ENCODE measurements at regions not wholly inside any gene's neighbourhood (a gene's known extent, or its start where the extent isn't known, plus 50 kb on each side); places are given as distances from the start of the nearest gene placed in this dataset.

DNA sequence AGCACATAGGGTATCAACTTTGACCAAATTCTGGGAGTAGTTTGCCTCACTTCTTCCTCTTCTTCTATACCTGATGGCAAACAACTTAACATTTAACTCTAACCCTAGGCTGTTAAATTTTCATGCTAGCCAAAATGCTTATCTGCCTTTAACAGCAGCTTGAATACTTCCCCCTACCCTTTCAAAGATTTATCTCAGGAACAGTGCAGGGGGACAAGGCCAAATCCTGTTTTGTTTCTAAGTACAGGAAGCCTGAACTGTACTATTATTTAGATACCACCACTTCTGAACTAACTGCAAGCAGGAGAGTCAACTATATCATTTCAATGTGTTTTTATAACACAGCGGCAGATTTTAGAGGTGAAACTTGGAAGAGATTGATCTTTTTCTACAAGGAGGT, 104.0 kb upstream of the CNTN6 start:
- H3K4me2 ChIP-seq, result no peak overlapping the region
- no peak overlapping the region for H3K4me3 ChIP-seq (ENCODE audit: low read depth in 2 of 2, low read length in 1 of 2)
- H3K9me2 ChIP-seq, result no peaks in the 10 kb centered on the region
- H4K20me1 ChIP-seq (ENCODE audit: insufficient read depth), result no peaks in the 10 kb centered on the region
- no peaks in the 10 kb centered on the region for H3K9me3 ChIP-seq
- no peaks in the 10 kb centered on the region for H3F3A ChIP-seq (replicated peaks; ENCODE audit: insufficient read depth)
- TF ChIP-seq MEF2A (IDR thresholded peaks at IDR 0.05; ENCODE audit: borderline replicate concordance, low read depth) (no peak), JUND (IDR thresholded peaks at IDR 0.05) (no peak), TAF1 (IDR thresholded peaks at IDR 0.05; ENCODE audit: borderline replicate concordance, low read depth, low read length) (no peak), EZH2phosphoT487 (IDR thresholded peaks at IDR 0.05; ENCODE audit: borderline replicate concordance, low read depth) (no peak)
- TF ChIP-seq, protein P1, sequence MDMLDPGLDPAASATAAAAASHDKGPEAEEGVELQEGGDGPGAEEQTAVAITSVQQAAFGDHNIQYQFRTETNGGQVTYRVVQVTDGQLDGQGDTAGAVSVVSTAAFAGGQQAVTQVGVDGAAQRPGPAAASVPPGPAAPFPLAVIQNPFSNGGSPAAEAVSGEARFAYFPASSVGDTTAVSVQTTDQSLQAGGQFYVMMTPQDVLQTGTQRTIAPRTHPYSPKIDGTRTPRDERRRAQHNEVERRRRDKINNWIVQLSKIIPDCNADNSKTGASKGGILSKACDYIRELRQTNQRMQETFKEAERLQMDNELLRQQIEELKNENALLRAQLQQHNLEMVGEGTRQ (IDR thresholded peaks at IDR 0.05; ENCODE audit: borderline replicate concordance, low read depth, low read length), result no peak
- CTCF ChIA-PET, result no interaction called here
- no peaks in the 10 kb centered on the region for H3K79me2 ChIP-seq (ENCODE audit: insufficient read depth)
- H3K27me3 ChIP-seq (ENCODE audit: insufficient read depth), result no peaks in the 10 kb centered on the region
- 7% methylated on average over 1 of the region's 1 CpG for WGBS (ENCODE audit: low lambda C conversion rate)
- POLR2A ChIA-PET, result no interaction called here
- no peak overlapping the region for H2AFZ ChIP-seq (ENCODE audit: low read depth)
- H3K9ac ChIP-seq, result no peak overlapping the region
- no peak overlapping the region for H3K27ac ChIP-seq (ENCODE audit: low read depth in 2 of 2, low read length in 1 of 2)
- H3K36me3 ChIP-seq (replicated peaks in 1 of 2; ENCODE audit: control insufficient read depth in 1 of 2, insufficient read depth in 2 of 2, low read length in 1 of 2), result no peaks in the 10 kb centered on the region
- DNase-seq, result no peak
- H3K4me1 ChIP-seq (ENCODE audit: control insufficient read depth in 1 of 2, insufficient read depth in 2 of 2, low read depth in 1 of 2, low read length in 1 of 2), result no peaks in the 10 kb centered on the region

DNA sequence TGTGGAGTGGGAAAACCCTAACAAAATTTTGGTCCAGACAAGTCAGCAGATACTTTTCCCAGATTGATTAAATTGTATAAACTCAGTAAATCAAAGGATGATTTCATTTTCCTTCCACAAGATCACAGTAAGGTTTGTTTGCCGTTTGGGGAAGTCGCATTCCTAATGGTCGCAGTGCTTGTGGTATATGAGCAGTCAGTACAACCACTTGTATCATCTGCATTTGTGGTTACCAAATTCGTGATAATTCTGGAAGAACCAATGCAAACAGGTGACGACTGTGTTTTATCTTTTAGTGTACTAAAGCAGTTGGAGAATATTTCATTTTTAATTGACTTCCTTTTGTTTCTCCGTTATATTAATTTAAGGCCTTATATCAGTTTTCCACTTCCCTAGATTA, 100.0 kb upstream of the CNTN6 start:
- Histone ChIP-seq H3K4me2 (no peak overlapping the region), H3F3A (replicated peaks; ENCODE audit: insufficient read depth) (no peaks in the 10 kb centered on the region), H4K20me1 (ENCODE audit: insufficient read depth) (no peaks in the 10 kb centered on the region), H3K4me1 (ENCODE audit: control insufficient read depth in 1 of 2, insufficient read depth in 2 of 2, low read depth in 1 of 2, low read length in 1 of 2) (no peaks in the 10 kb centered on the region), H3K4me3 (ENCODE audit: low read depth in 2 of 2, low read length in 1 of 2) (no peak overlapping the region), H3K79me2 (ENCODE audit: insufficient read depth) (no peaks in the 10 kb centered on the region), H3K9me2 (no peaks in the 10 kb centered on the region), H3K27me3 (ENCODE audit: insufficient read depth) (no peaks in the 10 kb centered on the region), H2AFZ (ENCODE audit: low read depth) (no peak overlapping the region), H3K9ac (no peak overlapping the region), H3K9me3 (no peaks in the 10 kb centered on the region), H3K36me3 (replicated peaks in 1 of 2; ENCODE audit: control insufficient read depth in 1 of 2, insufficient read depth in 2 of 2, low read length in 1 of 2) (no peaks in the 10 kb centered on the region), H3K27ac (ENCODE audit: low read depth in 2 of 2, low read length in 1 of 2) (no peak overlapping the region)
- TF ChIP-seq, protein P2, sequence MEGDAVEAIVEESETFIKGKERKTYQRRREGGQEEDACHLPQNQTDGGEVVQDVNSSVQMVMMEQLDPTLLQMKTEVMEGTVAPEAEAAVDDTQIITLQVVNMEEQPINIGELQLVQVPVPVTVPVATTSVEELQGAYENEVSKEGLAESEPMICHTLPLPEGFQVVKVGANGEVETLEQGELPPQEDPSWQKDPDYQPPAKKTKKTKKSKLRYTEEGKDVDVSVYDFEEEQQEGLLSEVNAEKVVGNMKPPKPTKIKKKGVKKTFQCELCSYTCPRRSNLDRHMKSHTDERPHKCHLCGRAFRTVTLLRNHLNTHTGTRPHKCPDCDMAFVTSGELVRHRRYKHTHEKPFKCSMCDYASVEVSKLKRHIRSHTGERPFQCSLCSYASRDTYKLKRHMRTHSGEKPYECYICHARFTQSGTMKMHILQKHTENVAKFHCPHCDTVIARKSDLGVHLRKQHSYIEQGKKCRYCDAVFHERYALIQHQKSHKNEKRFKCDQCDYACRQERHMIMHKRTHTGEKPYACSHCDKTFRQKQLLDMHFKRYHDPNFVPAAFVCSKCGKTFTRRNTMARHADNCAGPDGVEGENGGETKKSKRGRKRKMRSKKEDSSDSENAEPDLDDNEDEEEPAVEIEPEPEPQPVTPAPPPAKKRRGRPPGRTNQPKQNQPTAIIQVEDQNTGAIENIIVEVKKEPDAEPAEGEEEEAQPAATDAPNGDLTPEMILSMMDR (IDR thresholded peaks at IDR 0.05), result no peak
- no peak for TF ChIP-seq NRF1 (IDR thresholded peaks at IDR 0.05; ENCODE audit: low read depth, low read length)
- no peak for TF ChIP-seq TCF12 (IDR thresholded peaks at IDR 0.05)
- no peak for DNase-seq
- POLR2A ChIA-PET, result no interaction called here
- WGBS (ENCODE audit: low lambda C conversion rate), result 14% methylated on average over 6 of the region's 6 CpGs
- CTCF ChIA-PET, result no interaction called here

GRCh38 chr3:1002010-1002409, 90.8 kb upstream of the CNTN6 start:
- 8% methylated on average over 1 of the region's 1 CpG for WGBS (ENCODE audit: low lambda C conversion rate)
- no peak for DNase-seq
- TF ChIP-seq RXRA (IDR thresholded peaks at IDR 0.05; ENCODE audit: borderline replicate concordance, low read depth) (no peak), JUND (IDR thresholded peaks at IDR 0.05) (no peak), MXI1 (IDR thresholded peaks at IDR 0.05; ENCODE audit: low read depth, low read length) (no peak), POLR2AphosphoS5 (IDR thresholded peaks at IDR 0.05; ENCODE audit: low read depth, low read length) (no peak), SIN3A (IDR thresholded peaks at IDR 0.05; ENCODE audit: borderline replicate concordance, low read depth, low read length) (no peak), TCF12 (IDR thresholded peaks at IDR 0.05) (no peak), TEAD4 (IDR thresholded peaks at IDR 0.05; ENCODE audit: borderline replicate concordance, insufficient read depth) (no peak), SMC3 (IDR thresholded peaks at IDR 0.05; ENCODE audit: low read depth, low read length) (no peak)
- TF ChIP-seq, protein P3, sequence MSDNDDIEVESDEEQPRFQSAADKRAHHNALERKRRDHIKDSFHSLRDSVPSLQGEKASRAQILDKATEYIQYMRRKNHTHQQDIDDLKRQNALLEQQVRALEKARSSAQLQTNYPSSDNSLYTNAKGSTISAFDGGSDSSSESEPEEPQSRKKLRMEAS (IDR thresholded peaks at IDR 0.05; ENCODE audit: low read depth), result no peak
- TF ChIP-seq, protein P4, sequence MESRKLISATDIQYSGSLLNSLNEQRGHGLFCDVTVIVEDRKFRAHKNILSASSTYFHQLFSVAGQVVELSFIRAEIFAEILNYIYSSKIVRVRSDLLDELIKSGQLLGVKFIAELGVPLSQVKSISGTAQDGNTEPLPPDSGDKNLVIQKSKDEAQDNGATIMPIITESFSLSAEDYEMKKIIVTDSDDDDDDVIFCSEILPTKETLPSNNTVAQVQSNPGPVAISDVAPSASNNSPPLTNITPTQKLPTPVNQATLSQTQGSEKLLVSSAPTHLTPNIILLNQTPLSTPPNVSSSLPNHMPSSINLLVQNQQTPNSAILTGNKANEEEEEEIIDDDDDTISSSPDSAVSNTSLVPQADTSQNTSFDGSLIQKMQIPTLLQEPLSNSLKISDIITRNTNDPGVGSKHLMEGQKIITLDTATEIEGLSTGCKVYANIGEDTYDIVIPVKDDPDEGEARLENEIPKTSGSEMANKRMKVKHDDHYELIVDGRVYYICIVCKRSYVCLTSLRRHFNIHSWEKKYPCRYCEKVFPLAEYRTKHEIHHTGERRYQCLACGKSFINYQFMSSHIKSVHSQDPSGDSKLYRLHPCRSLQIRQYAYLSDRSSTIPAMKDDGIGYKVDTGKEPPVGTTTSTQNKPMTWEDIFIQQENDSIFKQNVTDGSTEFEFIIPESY (IDR thresholded peaks at IDR 0.05; ENCODE audit: borderline replicate concordance, low read depth), result no peak
- TF ChIP-seq, protein P2 (IDR thresholded peaks at IDR 0.05), result no peak

More at GRCh38 chr3:1002010-1002409, 90.8 kb upstream of the CNTN6 start:
- Histone ChIP-seq H3K27ac (ENCODE audit: low read depth in 2 of 2, low read length in 1 of 2) (no peak overlapping the region), H3K79me2 (ENCODE audit: insufficient read depth) (no peaks in the 10 kb centered on the region), H4K20me1 (ENCODE audit: insufficient read depth) (no peaks in the 10 kb centered on the region), H3K9me3 (peaks cover 5% of the 10 kb centered on the region; the same call in 1 of the 2 replicates), H3K9ac (no peak overlapping the region), H3K4me2 (no peak overlapping the region), H3K4me1 (ENCODE audit: control insufficient read depth in 1 of 2, insufficient read depth in 2 of 2, low read depth in 1 of 2, low read length in 1 of 2) (no peaks in the 10 kb centered on the region), H2AFZ (ENCODE audit: low read depth) (no peak overlapping the region), H3K4me3 (ENCODE audit: low read depth in 2 of 2, low read length in 1 of 2) (no peak overlapping the region), H3K36me3 (replicated peaks in 1 of 2; ENCODE audit: control insufficient read depth in 1 of 2, insufficient read depth in 2 of 2, low read length in 1 of 2) (no peaks in the 10 kb centered on the region), H3K9me2 (no peaks in the 10 kb centered on the region), H3K27me3 (ENCODE audit: insufficient read depth) (no peaks in the 10 kb centered on the region), H3F3A (replicated peaks; ENCODE audit: insufficient read depth) (no peaks in the 10 kb centered on the region)
- ChIA-PET CTCF (no interaction called here), POLR2A (no interaction called here)
